ENCODE measurements at regions not wholly inside any gene's neighbourhood (a gene's known extent, or its start where the extent isn't known, plus 50 kb on each side); places are given as distances from the start of the nearest gene placed in this dataset.
"Not testable (repeated sequence)": the region's sequence is repeated elsewhere in the genome, so short reads cannot be mapped to it uniquely, and the experiment has no call there.

GRCh38 chr2:83959266-83959665, 499.8 kb downstream of the SUCLG1 start:
- no peak for DNase-seq

- DNase-seq: no peak
These were observed 502.1 kb downstream of the SUCLG1 start for GRCh38 chr2:83956991-83957390.

GRCh38 chr2:83953697-83954096, 505.4 kb downstream of the SUCLG1 start:
- DNase-seq: no peak

GRCh38 chr2:83951378-83951947, 507.6 kb downstream of the SUCLG1 start:
- no peak for DNase-seq

GRCh38 chr2:83949361-83949760, 509.7 kb downstream of the SUCLG1 start:
- no peak for DNase-seq

GRCh38 chr2:83944191-83944590, 514.9 kb downstream of the SUCLG1 start:
- DNase-seq: no peak

GRCh38 chr2:83943265-83943664, 515.8 kb downstream of the SUCLG1 start:
- no peak for DNase-seq

GRCh38 chr2:83941886-83942285, 517.2 kb downstream of the SUCLG1 start:
- DNase-seq: no peak

GRCh38 chr2:83933749-83934148, 525.3 kb downstream of the SUCLG1 start:
- no peak for DNase-seq

GRCh38 chr2:83923531-83923930, 535.5 kb downstream of the SUCLG1 start:
- no peak for DNase-seq

GRCh38 chr2:83916559-83916958, 542.5 kb downstream of the SUCLG1 start:
- no peak for DNase-seq

GRCh38 chr2:83915381-83915780, 543.7 kb downstream of the SUCLG1 start:
- DNase-seq: no peak

- DNase-seq: no peak
These were observed 550.3 kb downstream of the SUCLG1 start for GRCh38 chr2:83908750-83909149.

- no peak for DNase-seq
These were observed 557.8 kb downstream of the SUCLG1 start for GRCh38 chr2:83901317-83901716.

GRCh38 chr2:83900862-83901261, 558.2 kb downstream of the SUCLG1 start:
- DNase-seq: no peak

- DNase-seq: no peak
These were observed 559.8 kb downstream of the SUCLG1 start for GRCh38 chr2:83899271-83899670.

- DNase-seq: no peak
These were observed 564.1 kb downstream of the SUCLG1 start for GRCh38 chr2:83894976-83895375.

GRCh38 chr2:83887757-83888156, 571.3 kb downstream of the SUCLG1 start:
- no peak for DNase-seq

GRCh38 chr2:83879127-83879526, 580.0 kb downstream of the SUCLG1 start:
- no peak for DNase-seq

GRCh38 chr2:83877261-83877660, 581.8 kb downstream of the SUCLG1 start:
- DNase-seq: not testable (repeated sequence)

GRCh38 chr2:83874712-83875430, 584.2 kb downstream of the SUCLG1 start:
- DNase-seq: no peak

GRCh38 chr2:83874066-83874465, 585.0 kb downstream of the SUCLG1 start:
- no peak for DNase-seq

- no peak for DNase-seq
These were observed 586.0 kb downstream of the SUCLG1 start for GRCh38 chr2:83873110-83873509.

- no peak for DNase-seq
These were observed 592.9 kb downstream of the SUCLG1 start for GRCh38 chr2:83866211-83866610.

- no peak for DNase-seq
These were observed 596.5 kb downstream of the SUCLG1 start for GRCh38 chr2:83862600-83862999.

Data from activated naive CD4-positive, alpha-beta T cell treated with Interleukin-2 at 50 U/mL for 16 hours (primary cell).